ENCODE measurements at regions not wholly inside any gene's neighbourhood (a gene's known extent, or its start where the extent isn't known, plus 50 kb on each side); places are given as distances from the start of the nearest gene placed in this dataset.
A peak's percentile ranks its signal among the peaks of the same experiment; 100 is the strongest.

DNA sequence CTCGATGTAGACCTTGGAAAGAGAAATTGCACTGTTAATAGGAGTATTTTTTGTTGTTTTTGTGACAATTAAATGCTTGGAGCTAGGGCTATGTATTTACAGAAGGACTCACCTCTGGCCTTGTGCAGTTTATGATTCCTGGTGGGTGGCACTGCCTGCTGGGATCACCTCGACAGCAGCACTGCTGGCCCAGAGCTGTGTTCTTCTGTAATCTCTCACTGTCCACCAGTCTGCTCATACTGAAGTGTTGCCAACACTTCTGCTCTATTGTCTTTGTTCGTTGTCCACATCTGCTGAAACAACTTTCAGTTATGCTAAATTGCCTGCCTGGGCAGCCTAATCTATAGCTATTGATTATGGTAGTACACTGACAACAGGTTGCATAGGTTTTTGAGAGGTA, 194.4 kb upstream of the ANK2 start:
- no peak for ATAC-seq
- WGBS, 2 donors (ENCODE audit: low coverage in 1 of 2): 25 to 39% methylated on average over 3 of the region's 3 CpGs
- Histone ChIP-seq H3K4me1 (peaks cover 0 to 25% (median 3%) of the 10 kb centered on the region in 3 donors), H3K4me3 (no peak overlapping the region), H3K27ac (peak overlapping the region in 3 of 4 donors; percentile 3 to 57 (median 23)), H3K36me3 (no peaks in the 10 kb centered on the region), H3K9me3 (no peaks in the 10 kb centered on the region), H3K27me3 (no peaks in the 10 kb centered on the region)
- TF ChIP-seq POLR2A (IDR thresholded peaks at IDR 0.05) (no peak), EP300 (IDR thresholded peaks at IDR 0.05) (no peak), POLR2AphosphoS5 (IDR thresholded peaks at IDR 0.05) (no peak)
- TF ChIP-seq, protein P1, sequence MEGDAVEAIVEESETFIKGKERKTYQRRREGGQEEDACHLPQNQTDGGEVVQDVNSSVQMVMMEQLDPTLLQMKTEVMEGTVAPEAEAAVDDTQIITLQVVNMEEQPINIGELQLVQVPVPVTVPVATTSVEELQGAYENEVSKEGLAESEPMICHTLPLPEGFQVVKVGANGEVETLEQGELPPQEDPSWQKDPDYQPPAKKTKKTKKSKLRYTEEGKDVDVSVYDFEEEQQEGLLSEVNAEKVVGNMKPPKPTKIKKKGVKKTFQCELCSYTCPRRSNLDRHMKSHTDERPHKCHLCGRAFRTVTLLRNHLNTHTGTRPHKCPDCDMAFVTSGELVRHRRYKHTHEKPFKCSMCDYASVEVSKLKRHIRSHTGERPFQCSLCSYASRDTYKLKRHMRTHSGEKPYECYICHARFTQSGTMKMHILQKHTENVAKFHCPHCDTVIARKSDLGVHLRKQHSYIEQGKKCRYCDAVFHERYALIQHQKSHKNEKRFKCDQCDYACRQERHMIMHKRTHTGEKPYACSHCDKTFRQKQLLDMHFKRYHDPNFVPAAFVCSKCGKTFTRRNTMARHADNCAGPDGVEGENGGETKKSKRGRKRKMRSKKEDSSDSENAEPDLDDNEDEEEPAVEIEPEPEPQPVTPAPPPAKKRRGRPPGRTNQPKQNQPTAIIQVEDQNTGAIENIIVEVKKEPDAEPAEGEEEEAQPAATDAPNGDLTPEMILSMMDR (IDR thresholded peaks at IDR 0.05): no peak

DNA sequence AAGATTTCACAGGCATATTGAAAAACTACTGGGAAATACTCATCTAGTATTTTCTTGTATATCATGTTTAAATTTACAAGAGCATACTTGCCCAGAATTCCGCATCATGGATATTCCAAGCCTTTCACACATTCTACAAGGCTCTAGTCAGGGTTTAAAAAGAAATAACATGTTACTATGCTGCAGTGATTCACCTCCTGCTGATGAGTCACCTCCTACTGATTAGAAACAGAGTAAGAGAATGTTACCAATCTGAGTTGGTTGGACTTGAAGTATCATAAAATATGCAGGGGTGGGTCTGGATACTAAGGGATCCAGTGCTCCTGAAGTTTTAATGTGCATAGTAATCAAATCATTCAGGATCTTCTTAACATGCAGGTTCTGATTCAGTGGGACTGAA, 192.0 kb upstream of the ANK2 start:
- TF ChIP-seq POLR2A (IDR thresholded peaks at IDR 0.05): no peak
- TF ChIP-seq EP300 (IDR thresholded peaks at IDR 0.05): no peak
- peak; percentile 54 for TF ChIP-seq POLR2AphosphoS5 (IDR thresholded peaks at IDR 0.05)
- TF ChIP-seq, protein P1 (IDR thresholded peaks at IDR 0.05): no peak
- Histone ChIP-seq H3K4me3 (no peak overlapping the region), H3K27ac (peak overlapping the region in 3 of 4 donors; percentile 20 to 52 (median 26)), H3K27me3 (no peaks in the 10 kb centered on the region), H3K36me3 (no peaks in the 10 kb centered on the region), H3K9me3 (no peaks in the 10 kb centered on the region), H3K4me1 (peaks cover 0 to 49% (median 7%) of the 10 kb centered on the region in 3 donors)
- 27 to 63% methylated on average over 1 of the region's 1 CpG for WGBS, 2 donors (ENCODE audit: low coverage in 1 of 2)
- ATAC-seq: peak; percentile 62

DNA sequence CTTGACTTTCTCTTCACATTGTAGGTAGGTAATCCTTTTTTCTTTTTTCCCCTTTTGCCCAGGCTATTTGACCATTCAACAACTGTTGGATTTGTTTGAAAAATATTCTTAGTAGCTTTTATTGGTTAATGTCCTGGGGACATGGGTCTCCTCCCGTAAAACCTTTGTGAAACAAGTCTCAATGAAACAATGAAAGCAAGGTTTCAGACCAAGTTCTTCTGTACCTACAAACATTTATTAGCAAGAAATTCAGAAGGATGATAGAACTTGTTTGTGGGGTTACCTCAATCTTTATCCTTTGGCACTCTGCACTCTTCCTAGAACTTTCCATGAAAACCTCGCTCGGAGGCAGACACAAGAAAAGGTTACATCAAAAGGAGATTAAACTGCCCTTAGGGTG, 190.7 kb upstream of the ANK2 start:
- TF ChIP-seq EP300 (IDR thresholded peaks at IDR 0.05): no peak
- Histone ChIP-seq H3K9me3 (no peaks in the 10 kb centered on the region), H3K27me3 (no peaks in the 10 kb centered on the region), H3K36me3 (no peaks in the 10 kb centered on the region), H3K4me1 (peaks cover 0 to 55% (median 7%) of the 10 kb centered on the region in 3 donors), H3K27ac (peak overlapping the region in 1 of 4 donors; percentile 68), H3K4me3 (no peak overlapping the region)
- no peak for ATAC-seq
- 83 to 92% methylated on average over 1 to 2 of the region's 3 CpGs for WGBS, 2 donors (ENCODE audit: low coverage in 1 of 2)

DNA sequence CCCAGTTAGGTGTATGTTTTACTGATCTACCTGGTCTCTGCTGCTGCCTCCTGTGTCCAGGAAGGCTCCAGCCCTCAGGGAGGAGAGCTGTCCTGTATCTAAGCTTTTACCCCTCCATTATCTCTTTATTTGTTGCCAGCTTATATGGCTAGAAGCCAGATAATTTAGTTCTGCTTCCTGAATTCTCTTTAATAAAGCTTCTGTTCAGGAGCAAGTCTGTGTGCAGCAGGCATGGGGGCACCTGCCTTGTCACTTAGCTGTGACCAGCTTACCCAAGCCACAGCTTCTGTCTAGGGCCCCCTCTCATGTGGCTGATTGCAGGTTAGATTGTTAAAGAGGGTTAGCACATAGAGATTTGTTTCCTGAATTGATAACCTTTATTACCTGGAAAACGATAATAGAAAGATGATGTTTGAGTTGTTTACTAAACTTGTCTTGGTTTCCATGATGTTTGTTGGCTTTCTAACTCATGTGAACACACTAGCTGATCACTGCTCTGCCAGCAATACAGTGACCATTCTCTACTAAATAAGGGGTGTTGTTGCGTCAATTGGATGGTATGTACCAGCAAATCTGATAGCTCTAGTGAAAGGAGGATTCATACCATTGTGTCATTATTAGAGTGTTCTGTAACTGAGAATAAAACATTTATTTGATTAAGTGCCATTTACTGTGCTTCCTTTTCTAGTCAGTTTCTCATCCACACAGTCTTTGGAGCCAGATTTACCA, 189.8 kb upstream of the ANK2 start:
- Histone ChIP-seq H3K36me3 (no peaks in the 10 kb centered on the region), H3K9me3 (no peaks in the 10 kb centered on the region), H3K27me3 (no peaks in the 10 kb centered on the region), H3K4me3 (no peak overlapping the region), H3K4me1 (peaks cover 0 to 55% (median 7%) of the 10 kb centered on the region in 3 donors), H3K27ac (peak overlapping the region in 3 of 4 donors; percentile 44 to 68 (median 57))
- TF ChIP-seq POLR2AphosphoS5 (IDR thresholded peaks at IDR 0.05) (no peak), POLR2A (IDR thresholded peaks at IDR 0.05) (no peak), EP300 (IDR thresholded peaks at IDR 0.05) (no peak)
- TF ChIP-seq, protein P1 (IDR thresholded peaks at IDR 0.05): no peak
- ATAC-seq: no peak
- WGBS, 2 donors (ENCODE audit: low coverage in 1 of 2): 73 to 80% methylated on average over 2 of the region's 2 CpGs

DNA sequence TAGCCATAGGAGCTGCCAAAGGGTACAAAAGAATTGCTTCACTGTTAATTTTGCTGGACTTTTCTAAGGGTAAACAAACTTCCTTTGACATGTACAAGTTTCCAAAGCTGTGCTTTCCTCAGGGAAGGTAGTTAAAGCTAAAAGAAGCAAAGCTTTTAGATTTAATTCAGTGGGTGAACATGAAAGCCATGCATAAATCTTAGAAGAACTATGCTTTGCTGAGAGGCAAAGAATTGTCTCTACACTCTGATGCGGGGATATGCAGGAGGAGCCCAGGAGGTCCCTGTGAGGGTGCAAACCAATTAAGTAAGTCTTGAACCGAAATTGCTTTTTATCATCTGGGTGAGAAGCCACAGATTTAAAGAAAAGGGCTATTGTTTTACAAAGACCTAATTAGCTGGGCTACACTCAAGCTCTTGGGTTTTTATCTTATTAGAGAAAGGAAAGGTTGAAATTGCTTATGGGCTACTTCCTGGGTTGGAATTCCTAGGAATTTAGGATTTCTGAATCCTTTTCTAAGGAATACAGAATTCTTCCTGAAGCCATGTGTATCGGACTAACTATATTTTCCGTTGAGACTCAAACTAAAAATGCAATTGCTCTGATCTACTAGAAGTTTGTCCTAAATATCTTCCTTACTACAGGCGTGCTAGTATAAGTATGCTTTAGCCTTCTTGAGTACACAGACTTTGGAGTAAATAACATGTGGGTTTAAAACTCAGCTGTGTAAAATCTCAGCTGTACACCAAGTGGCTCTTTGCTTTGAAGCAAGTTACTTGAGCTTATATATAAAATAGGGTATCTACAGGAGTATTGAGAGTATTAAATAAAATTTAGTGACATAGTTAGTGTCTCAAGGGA, 188.4 kb upstream of the ANK2 start:
- Histone ChIP-seq H3K4me1 (peaks cover 0 to 47% (median 5%) of the 10 kb centered on the region in 3 donors), H3K9me3 (no peaks in the 10 kb centered on the region), H3K4me3 (peak overlapping the region in 1 of 2 donors; percentile 11), H3K27ac (peak overlapping the region; percentile 57 to 68 (median 62)), H3K27me3 (no peaks in the 10 kb centered on the region), H3K36me3 (no peaks in the 10 kb centered on the region)
- no peak for ATAC-seq
- TF ChIP-seq, protein P1 (IDR thresholded peaks at IDR 0.05): no peak
- no peak for TF ChIP-seq POLR2A (IDR thresholded peaks at IDR 0.05)
- 71 to 82% methylated on average over 5 of the region's 5 CpGs for WGBS, 2 donors (ENCODE audit: low coverage in 1 of 2)

All from gastroesophageal sphincter (tissue), 4 donors.